B cell (primary cell): ENCODE measurements at regions not wholly inside any gene's neighbourhood (a gene's known extent, or its start where the extent isn't known, plus 50 kb on each side); places are given as distances from the start of the nearest gene placed in this dataset.

Source experiments
- CTCF ChIP-seq: fragments of 200-600 bp; IDR thresholded peaks from one replicate; pipeline ENCODE4 v1.8.0; 2022; ENCODE audit warnings: antibody characterized with exemption, mild to moderate bottlenecking
- EZH2 ChIP-seq: IDR thresholded peaks from 2 replicates; pipeline ENCODE4 v1.6.1; 2012; ENCODE audit warnings: borderline replicate concordance, low read depth, mild to moderate bottlenecking, moderate library complexity, low read length; ENCODE audit not compliant: insufficient read depth, poor library complexity, severe bottlenecking

- TF ChIP-seq EZH2: no peak
- TF ChIP-seq CTCF: no peak
Observed at GRCh38 chr6:139577124-139577762, 202.8 kb upstream of the CITED2 start.
